Adrenal gland (tissue), 9 donors: ENCODE measurements at regions not wholly inside any gene's neighbourhood (a gene's known extent, or its start where the extent isn't known, plus 50 kb on each side); places are given as distances from the start of the nearest gene placed in this dataset.

Experiments used
- DNase-seq, 7 donors: peaks; one replicate each; pipeline ENCODE4 v3.0.0-alpha.2; 2019 to 2020
- H3K27ac ChIP-seq, 5 donors: fragments of 200-600 bp; sonication (generic) in 4 of 5; 1 replicate in 3 of 5; 2 replicates in 2 of 5; pipeline versions ENCODE4 v1.5.1 to v1.8.0; 2016 to 2020; ENCODE audit warnings: mild to moderate bottlenecking in 1 of 5
- H3K27me3 ChIP-seq: fragments of 200-600 bp; 2 replicates; pipeline ENCODE4 v1.8.0; 2021
- H3K36me3 ChIP-seq, 2 donors: fragments of 200-600 bp; replicated peaks in 1 of 2; 1 replicate in 1 of 2; 2 replicates in 1 of 2; pipeline versions ENCODE4 v1.5.1 to v1.8.0; 2018 to 2022
- H3K4me1 ChIP-seq, 2 donors: fragments of 200-600 bp; replicated peaks in 1 of 2; 1 replicate in 1 of 2; 2 replicates in 1 of 2; pipeline versions ENCODE4 v1.5.1 to v1.8.0; 2018 to 2021
- H3K4me3 ChIP-seq, 4 donors: fragments of 200-600 bp; sonication (generic) in 3 of 4; one replicate each; pipeline ENCODE4 v1.5.1; 2016 to 2018
- H3K9me3 ChIP-seq, 3 donors: fragments of 200-600 bp; sonication (generic) in 1 of 3; replicated peaks in 1 of 3; 1 replicate in 2 of 3; 2 replicates in 1 of 3; pipeline versions ENCODE4 v1.5.1 to v1.8.0; 2016 to 2021
- POLR2A ChIP-seq, 2 donors: fragments of 450-650 bp; IDR thresholded peaks; one replicate each; pipeline ENCODE4 v1.6.1; 2017; ENCODE audit warnings: antibody characterized with exemption in 2 of 2, mild to moderate bottlenecking in 2 of 2, moderate library complexity in 1 of 2
- WGBS, 4 donors: extraction: QIAGEN DNeasy Blood & Tissue Kit in 2 of 4; methylation state at CpG; one replicate each; pipeline versions ENCODE4 v1.1.5 to v1.1.7; 2013 to 2017; 5-methylcytosine and 5-hydroxymethylcytosine counted together
- intact Hi-C, 2 donors: fragments of 100-400 bp; cut with DNase I; formaldehyde crosslinking; loops; one replicate each; pipeline versions ENCODE4 v1.14.1 to v1.15.0; 2022 to 2023
- TF ChIP-seq, protein P1 (sequence below), 6 experiments: fragments of 450-650 bp in 4 of 6; fragments of 200-600 bp in 2 of 6; sonication (generic) in 1 of 6; IDR thresholded peaks; 1 replicate in 5 of 6; 2 replicates in 1 of 6; pipeline versions ENCODE4 v1.5.1 to v1.8.0; 2016 to 2021; ENCODE audit warnings: antibody characterized with exemption in 6 of 6, mild to moderate bottlenecking in 2 of 6, moderate library complexity in 1 of 6
- donor health status: healthy with polysubstance abuse.
- donor health status: Bipolar disorder and iron deficiency.
- donor health status: DM: yes; HTN: yes; CAD: no.
- donor health status: DM: no; HTN: no; CAD: no.
- donor health status: DM: no; HTN: no; CAD: no.

DNA sequence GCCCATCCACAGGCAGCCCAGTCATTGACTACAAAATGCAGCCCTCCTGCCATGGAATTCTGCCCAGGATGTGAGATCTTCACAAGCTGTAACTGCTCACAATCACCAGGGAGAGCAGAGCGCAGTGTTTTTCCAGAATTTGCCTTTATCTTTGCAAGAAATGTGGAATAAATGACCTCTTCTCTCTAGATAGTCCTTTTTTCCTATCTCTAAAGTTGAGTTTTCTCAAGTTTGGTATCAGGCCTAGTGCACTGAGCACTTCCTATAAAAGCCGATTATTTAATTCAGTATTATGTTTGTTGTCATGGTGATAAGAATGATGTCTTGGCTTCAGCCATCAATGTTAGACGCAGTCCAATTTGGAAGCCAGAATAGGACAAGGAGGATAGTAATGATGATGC is 246.9 kb upstream of the IRF2BP2 start:
- peak overlapping the region in 2 of 5 donors; percentile 55 to 56 for H3K27ac ChIP-seq
- H3K9me3 ChIP-seq, result no peaks in the 10 kb centered on the region
- H3K36me3 ChIP-seq, result no peaks in the 10 kb centered on the region
- 75 to 80% (median 77%) methylated on average over 3 of the region's 3 CpGs for WGBS, 4 donors
- no peak for TF ChIP-seq POLR2A (IDR thresholded peaks at IDR 0.05)
- TF ChIP-seq, protein P1, sequence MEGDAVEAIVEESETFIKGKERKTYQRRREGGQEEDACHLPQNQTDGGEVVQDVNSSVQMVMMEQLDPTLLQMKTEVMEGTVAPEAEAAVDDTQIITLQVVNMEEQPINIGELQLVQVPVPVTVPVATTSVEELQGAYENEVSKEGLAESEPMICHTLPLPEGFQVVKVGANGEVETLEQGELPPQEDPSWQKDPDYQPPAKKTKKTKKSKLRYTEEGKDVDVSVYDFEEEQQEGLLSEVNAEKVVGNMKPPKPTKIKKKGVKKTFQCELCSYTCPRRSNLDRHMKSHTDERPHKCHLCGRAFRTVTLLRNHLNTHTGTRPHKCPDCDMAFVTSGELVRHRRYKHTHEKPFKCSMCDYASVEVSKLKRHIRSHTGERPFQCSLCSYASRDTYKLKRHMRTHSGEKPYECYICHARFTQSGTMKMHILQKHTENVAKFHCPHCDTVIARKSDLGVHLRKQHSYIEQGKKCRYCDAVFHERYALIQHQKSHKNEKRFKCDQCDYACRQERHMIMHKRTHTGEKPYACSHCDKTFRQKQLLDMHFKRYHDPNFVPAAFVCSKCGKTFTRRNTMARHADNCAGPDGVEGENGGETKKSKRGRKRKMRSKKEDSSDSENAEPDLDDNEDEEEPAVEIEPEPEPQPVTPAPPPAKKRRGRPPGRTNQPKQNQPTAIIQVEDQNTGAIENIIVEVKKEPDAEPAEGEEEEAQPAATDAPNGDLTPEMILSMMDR (IDR thresholded peaks at IDR 0.05), result no peak
- H3K4me3 ChIP-seq, result no peak overlapping the region
- H3K4me1 ChIP-seq, result peaks cover 0 to 5% of the 10 kb centered on the region in 2 donors
- no peaks in the 10 kb centered on the region for H3K27me3 ChIP-seq
- no peak for DNase-seq
- intact Hi-C loops, result no loop called here

DNA sequence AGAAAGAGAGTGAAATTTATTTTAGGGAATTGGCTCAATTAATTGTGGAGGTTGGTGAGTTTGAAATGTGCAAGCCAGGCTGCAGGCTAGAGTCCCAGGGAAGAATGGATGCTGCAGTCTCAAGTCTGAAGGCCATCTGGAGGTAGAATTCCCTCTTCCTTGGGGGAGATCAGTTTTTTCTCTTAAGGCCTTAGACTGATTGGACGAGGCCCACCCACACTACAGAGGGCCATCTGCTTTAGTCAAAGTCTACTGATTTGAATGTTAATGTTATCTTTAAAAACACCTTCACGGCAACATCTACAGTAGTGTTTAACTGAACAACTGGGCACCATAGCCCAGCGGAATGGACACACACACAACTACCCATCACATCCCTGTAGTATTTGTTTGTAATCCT is 245.9 kb upstream of the IRF2BP2 start:
- no peak for DNase-seq
- intact Hi-C loops, result no loop called here
- no peak for TF ChIP-seq POLR2A (IDR thresholded peaks at IDR 0.05)
- TF ChIP-seq, protein P1 (IDR thresholded peaks at IDR 0.05), result no peak
- Histone ChIP-seq H3K27me3 (no peaks in the 10 kb centered on the region), H3K4me1 (peaks cover 0 to 13% of the 10 kb centered on the region in 2 donors), H3K4me3 (no peak overlapping the region), H3K36me3 (no peaks in the 10 kb centered on the region), H3K27ac (no peak overlapping the region), H3K9me3 (no peaks in the 10 kb centered on the region)
- WGBS, 4 donors, result 93 to 100% (median 97%) methylated on average over 3 of the region's 3 CpGs

DNA sequence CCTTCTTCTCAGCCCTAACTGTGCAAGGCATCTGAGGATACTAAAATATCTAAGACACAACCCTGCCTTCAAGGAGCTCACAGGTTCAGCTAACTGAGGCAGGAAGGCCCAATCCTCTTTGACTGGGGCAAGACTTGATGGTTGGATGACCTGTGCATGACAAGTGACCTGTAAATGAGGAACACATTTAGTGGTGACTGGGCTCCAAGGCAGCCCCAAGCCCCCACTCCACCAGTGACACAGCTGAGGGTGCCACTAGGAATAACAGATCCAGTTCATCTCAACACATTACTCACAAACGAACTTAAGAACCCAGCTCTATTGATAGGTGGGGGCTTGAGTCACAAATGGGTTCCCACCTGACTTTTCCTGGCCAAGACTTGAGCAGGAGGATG is 244.7 kb upstream of the IRF2BP2 start:
- Histone ChIP-seq H3K4me1 (peaks cover 0 to 18% of the 10 kb centered on the region in 2 donors), H3K36me3 (no peaks in the 10 kb centered on the region), H3K27ac (no peak overlapping the region), H3K27me3 (no peaks in the 10 kb centered on the region), H3K9me3 (no peaks in the 10 kb centered on the region), H3K4me3 (no peak overlapping the region)
- no peak for TF ChIP-seq POLR2A (IDR thresholded peaks at IDR 0.05)
- TF ChIP-seq, protein P1 (IDR thresholded peaks at IDR 0.05), result no peak
- no peak for DNase-seq
- WGBS, 4 donors, result 71 to 91% (median 81%) methylated on average over 1 of the region's 1 CpG
- intact Hi-C loops, result no loop called here

DNA sequence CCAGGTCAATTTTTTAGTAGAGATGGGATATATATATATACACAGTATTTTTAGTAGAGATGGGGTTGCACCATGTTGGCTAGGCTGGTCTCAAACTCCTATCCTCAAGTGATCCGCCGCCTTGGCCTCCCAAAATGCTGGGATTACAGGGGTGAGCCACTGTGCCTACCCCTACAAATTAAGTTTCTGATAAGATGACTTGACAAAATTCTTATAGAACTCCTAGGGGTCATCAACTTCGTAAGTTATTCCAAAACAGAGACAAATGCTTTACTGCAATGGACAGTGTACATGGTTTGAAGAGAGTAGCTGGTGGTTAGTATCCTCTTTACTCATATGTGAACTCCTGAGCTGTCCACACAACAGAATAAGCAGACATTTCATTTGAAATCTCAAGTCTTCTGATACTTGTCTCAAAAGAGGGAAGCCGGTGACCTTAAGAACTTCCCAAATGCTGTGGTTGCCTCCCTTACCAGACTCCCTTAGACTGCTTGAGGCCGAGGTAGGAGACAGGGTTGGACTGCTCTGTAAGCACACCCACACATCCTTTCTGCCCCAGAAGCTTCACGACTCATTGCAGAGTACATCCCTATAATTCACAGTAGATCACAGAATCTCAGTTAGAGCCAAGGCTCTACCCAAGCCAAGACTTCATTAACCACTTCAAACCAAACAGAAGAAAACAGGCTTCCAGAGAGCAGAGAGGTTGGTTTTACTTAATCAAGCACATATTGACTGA is 244.1 kb upstream of the IRF2BP2 start:
- no peaks in the 10 kb centered on the region for H3K27me3 ChIP-seq
- no peaks in the 10 kb centered on the region for H3K36me3 ChIP-seq
- H3K4me1 ChIP-seq, result peaks cover 0 to 20% of the 10 kb centered on the region in 2 donors
- TF ChIP-seq POLR2A (IDR thresholded peaks at IDR 0.05), result no peak
- TF ChIP-seq, protein P1 (IDR thresholded peaks at IDR 0.05), result no peak
- WGBS, 4 donors, result 76 to 85% (median 82%) methylated on average over 6 of the region's 6 CpGs
- no peak overlapping the region for H3K27ac ChIP-seq
- no peaks in the 10 kb centered on the region for H3K9me3 ChIP-seq
- H3K4me3 ChIP-seq, result no peak overlapping the region
- no peak for DNase-seq
- intact Hi-C loops, result no loop called here
